AG04450 (cell line): ENCODE measurements at regions not wholly inside any gene's neighbourhood (a gene's known extent, or its start where the extent isn't known, plus 50 kb on each side); places are given as distances from the start of the nearest gene placed in this dataset.

Experiments used
- CTCF ChIA-PET: fragments of 300-600, 350-600 bp; formaldehyde crosslinking; extraction: SDS; loops from one replicate; lab custom pipeline; 2022; ENCODE audit warnings: antibody characterized with exemption, inconsistent platforms; lab: Charles Lee
- POLR2A ChIA-PET: fragments of 350-600 bp; formaldehyde crosslinking; extraction: SDS; loops from one replicate; lab custom pipeline; 2021; ENCODE audit warnings: antibody characterized with exemption, inconsistent platforms; lab: Yijun Ruan, JAX
- DNase-seq: peaks from one replicate; pipeline ENCODE4 v3.0.0-alpha.2; 2011; ENCODE audit warnings: low read depth, low spot score
- H3K27ac ChIP-seq: one replicate; pipeline ENCODE4 v1.5.1; 2012; ENCODE audit warnings: low read depth, low read length, control low read depth
- H3K27me3 ChIP-seq: one replicate; pipeline ENCODE4 v1.6.0; 2012; ENCODE audit warnings: low read length; ENCODE audit not compliant: control insufficient read depth, insufficient read depth
- H3K4me3 ChIP-seq: 2 replicates; pipeline ENCODE4 v1.5.1; 2011; ENCODE audit warnings: mild to moderate bottlenecking, low read depth, low read length, control low read depth
- H3K9me3 ChIP-seq: 2 replicates; pipeline ENCODE4 v1.5.1; 2012; ENCODE audit warnings: low read length; ENCODE audit not compliant: control insufficient read depth, insufficient read depth
- TF ChIP-seq, protein P1 (sequence below): IDR thresholded peaks from 2 replicates; pipeline ENCODE4 v1.5.1; 2011; ENCODE audit warnings: low read depth, low read length, control low read depth, inconsistent platforms

DNA sequence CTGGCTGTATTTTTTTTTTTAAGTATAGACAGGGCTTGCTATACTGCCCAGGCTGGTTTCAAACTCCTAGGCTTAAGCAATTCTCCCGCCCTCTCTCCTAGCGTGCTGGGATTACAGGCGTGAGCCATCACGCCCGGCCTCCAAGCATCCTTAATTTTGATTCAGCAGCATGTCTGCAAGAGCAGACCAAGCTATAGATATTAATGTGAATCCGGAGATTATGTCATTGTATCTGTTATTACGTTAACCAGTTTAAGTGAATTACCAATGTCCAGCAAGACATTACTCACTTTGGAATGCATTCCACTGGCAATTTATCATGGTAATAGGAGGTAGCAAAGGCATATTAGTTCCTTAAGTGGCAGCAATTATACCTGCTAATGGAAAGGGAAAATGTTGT, 179.7 kb downstream of the CHRM3 start:
- Histone ChIP-seq H3K4me3 (no peak overlapping the region), H3K9me3 (peaks cover 17% of the 10 kb centered on the region), H3K27me3 (no peaks in the 10 kb centered on the region), H3K27ac (no peak overlapping the region)
- no peak for DNase-seq
- ChIA-PET CTCF (no interaction called here), POLR2A (no interaction called here)
- TF ChIP-seq, protein P1, sequence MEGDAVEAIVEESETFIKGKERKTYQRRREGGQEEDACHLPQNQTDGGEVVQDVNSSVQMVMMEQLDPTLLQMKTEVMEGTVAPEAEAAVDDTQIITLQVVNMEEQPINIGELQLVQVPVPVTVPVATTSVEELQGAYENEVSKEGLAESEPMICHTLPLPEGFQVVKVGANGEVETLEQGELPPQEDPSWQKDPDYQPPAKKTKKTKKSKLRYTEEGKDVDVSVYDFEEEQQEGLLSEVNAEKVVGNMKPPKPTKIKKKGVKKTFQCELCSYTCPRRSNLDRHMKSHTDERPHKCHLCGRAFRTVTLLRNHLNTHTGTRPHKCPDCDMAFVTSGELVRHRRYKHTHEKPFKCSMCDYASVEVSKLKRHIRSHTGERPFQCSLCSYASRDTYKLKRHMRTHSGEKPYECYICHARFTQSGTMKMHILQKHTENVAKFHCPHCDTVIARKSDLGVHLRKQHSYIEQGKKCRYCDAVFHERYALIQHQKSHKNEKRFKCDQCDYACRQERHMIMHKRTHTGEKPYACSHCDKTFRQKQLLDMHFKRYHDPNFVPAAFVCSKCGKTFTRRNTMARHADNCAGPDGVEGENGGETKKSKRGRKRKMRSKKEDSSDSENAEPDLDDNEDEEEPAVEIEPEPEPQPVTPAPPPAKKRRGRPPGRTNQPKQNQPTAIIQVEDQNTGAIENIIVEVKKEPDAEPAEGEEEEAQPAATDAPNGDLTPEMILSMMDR: no peak

- TF ChIP-seq, protein P1: no peak
Observed at GRCh38 chr1:239570878-239571277, 184.5 kb downstream of the CHRM3 start.

DNA sequence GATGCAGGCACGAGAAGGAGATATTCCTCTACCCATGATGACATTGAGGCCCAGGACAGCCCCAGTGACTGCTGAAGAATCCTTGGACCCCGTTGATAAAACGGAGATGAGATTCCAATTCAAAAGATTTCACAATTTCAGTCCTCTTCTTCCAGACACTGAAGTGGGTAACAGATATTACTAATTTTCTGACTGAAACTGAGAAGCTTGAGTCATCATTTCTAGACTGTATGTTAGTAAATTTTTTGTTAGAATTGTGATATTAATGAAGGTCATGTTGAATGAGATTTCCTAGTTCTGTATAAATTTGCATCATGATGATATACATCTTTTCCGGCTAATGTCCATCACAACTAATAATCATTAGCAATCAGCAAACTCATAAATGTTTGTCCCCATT, 185.8 kb downstream of the CHRM3 start:
- TF ChIP-seq, protein P1: no peak
- ChIA-PET POLR2A (no interaction called here), CTCF (no interaction called here)
- Histone ChIP-seq H3K27ac (no peak overlapping the region), H3K9me3 (peaks cover 23% of the 10 kb centered on the region), H3K4me3 (no peak overlapping the region), H3K27me3 (no peaks in the 10 kb centered on the region)
- no peak for DNase-seq

More at GRCh38 chr1:239570878-239571277, 184.5 kb downstream of the CHRM3 start:
- Histone ChIP-seq H3K27ac (no peak overlapping the region), H3K9me3 (peaks cover 19% of the 10 kb centered on the region), H3K4me3 (no peak overlapping the region), H3K27me3 (no peaks in the 10 kb centered on the region)
- no peak for DNase-seq
- CTCF ChIA-PET: no interaction called here
- POLR2A ChIA-PET: no interaction called here

- TF ChIP-seq, protein P1: no peak
- POLR2A ChIA-PET: no interaction called here
Observed at GRCh38 chr1:239574112-239574511, 187.7 kb downstream of the CHRM3 start.

DNA sequence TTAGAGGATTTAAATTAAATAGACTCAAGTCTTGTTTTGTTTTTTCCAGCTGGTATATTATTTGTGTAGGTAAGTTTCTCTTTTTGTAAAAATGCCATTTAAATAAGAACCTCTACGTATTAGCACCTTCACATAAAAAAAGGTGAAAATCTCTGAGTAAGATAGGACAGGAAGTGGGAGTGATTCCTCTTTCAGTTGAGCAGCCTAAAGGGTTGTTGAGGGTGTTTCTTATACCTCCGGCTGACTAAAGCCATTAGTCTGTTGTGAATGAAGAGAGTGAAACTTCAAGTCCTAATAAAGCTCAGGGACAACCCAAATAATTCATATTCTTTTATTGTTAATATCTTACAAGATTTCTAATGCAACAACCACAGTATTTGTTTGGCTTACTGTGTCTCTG, 188.7 kb downstream of the CHRM3 start:
- POLR2A ChIA-PET: no interaction called here
- no peak for DNase-seq
- Histone ChIP-seq H3K9me3 (peaks cover 16% of the 10 kb centered on the region; the same call in 1 of the 2 replicates), H3K4me3 (no peak overlapping the region), H3K27me3 (no peaks in the 10 kb centered on the region), H3K27ac (no peak overlapping the region)
- CTCF ChIA-PET: no interaction called here
- TF ChIP-seq, protein P1: no peak

More at GRCh38 chr1:239574112-239574511, 187.7 kb downstream of the CHRM3 start:
- CTCF ChIA-PET: no interaction called here
- peaks cover 16% of the 10 kb centered on the region; the same call in 1 of the 2 replicates for H3K9me3 ChIP-seq
- DNase-seq: no peak
- no peak overlapping the region for H3K4me3 ChIP-seq
- no peak overlapping the region for H3K27ac ChIP-seq
- no peaks in the 10 kb centered on the region for H3K27me3 ChIP-seq
